Stimulated activated CD8-positive, alpha-beta memory T cell treated with anti-CD3 and anti-CD28 coated beads, Interleukin-15, amount 100 ng/mL, for 4 hours (primary cell): ENCODE measurements at regions not wholly inside any gene's neighbourhood (a gene's known extent, or its start where the extent isn't known, plus 50 kb on each side); places are given as distances from the start of the nearest gene placed in this dataset.

Source experiments
- DNase-seq, 2 donors: peaks; one replicate each; pipeline ENCODE4 v3.0.0-alpha.2; 2020; ENCODE audit warnings: low read depth in 2 of 2

- no peak for DNase-seq
Measured at GRCh38 chrX:45322382-45322781, 121.7 kb upstream of the DIPK2B start.

GRCh38 chrX:45320191-45320590, 119.5 kb upstream of the DIPK2B start:
- DNase-seq: no peak

GRCh38 chrX:45309801-45310200, 109.1 kb upstream of the DIPK2B start:
- DNase-seq: no peak

- no peak for DNase-seq
Measured at GRCh38 chrX:45309096-45309495, 108.4 kb upstream of the DIPK2B start.

GRCh38 chrX:45306794-45307193, 106.1 kb upstream of the DIPK2B start:
- DNase-seq: no peak

GRCh38 chrX:45300638-45301037, 100.0 kb upstream of the DIPK2B start:
- no peak for DNase-seq

- no peak for DNase-seq
Measured at GRCh38 chrX:45295259-45295986, 94.7 kb upstream of the DIPK2B start.

GRCh38 chrX:45274576-45274975, 73.9 kb upstream of the DIPK2B start:
- DNase-seq: no peak

- no peak for DNase-seq
Measured at GRCh38 chrX:45267007-45267406, 66.3 kb upstream of the DIPK2B start.

- DNase-seq: no peak
Measured at GRCh38 chrX:45266456-45266855, 65.8 kb upstream of the DIPK2B start.

- DNase-seq: no peak
Measured at GRCh38 chrX:45264865-45265264, 64.2 kb upstream of the DIPK2B start.

GRCh38 chrX:45261471-45261870, 60.8 kb upstream of the DIPK2B start:
- DNase-seq: no peak

GRCh38 chrX:45261005-45261404, 60.3 kb upstream of the DIPK2B start:
- DNase-seq: no peak

GRCh38 chrX:45258731-45259402, 58.2 kb upstream of the DIPK2B start:
- DNase-seq: no peak
